H9 (cell line): ENCODE measurements at regions not wholly inside any gene's neighbourhood (a gene's known extent, or its start where the extent isn't known, plus 50 kb on each side); places are given as distances from the start of the nearest gene placed in this dataset.
"Not testable (repeated sequence)": the region's sequence is repeated elsewhere in the genome, so short reads cannot be mapped to it uniquely, and the experiment has no call there.

Experiments used
- DNase-seq: peaks from one replicate; pipeline ENCODE4 v3.0.0-alpha.2; 2017
- H2AFZ ChIP-seq: one replicate; pipeline ENCODE4 v1.6.1; 2013; ENCODE audit warnings: mild to moderate bottlenecking, low read length, control low read depth, moderate library complexity
- H2AK5ac ChIP-seq: 2 replicates; pipeline ENCODE4 v1.6.1; 2013; ENCODE audit warnings: low read length, control low read depth, mixed read lengths; ENCODE audit not compliant: insufficient read length
- H2BK120ac ChIP-seq: one replicate; pipeline ENCODE4 v1.6.1; 2013; ENCODE audit warnings: low read depth, mild to moderate bottlenecking, low read length, control low read depth, inconsistent platforms; ENCODE audit not compliant: poor library complexity, severe bottlenecking
- H2BK12ac ChIP-seq: 2 replicates; pipeline ENCODE4 v1.6.1; 2013; ENCODE audit warnings: low read length, control low read depth, mixed read lengths, low read depth; ENCODE audit not compliant: insufficient read length
- H2BK15ac ChIP-seq: 2 replicates; pipeline ENCODE4 v1.6.1; 2013; ENCODE audit warnings: low read depth, low read length, control low read depth
- H2BK20ac ChIP-seq: one replicate; pipeline ENCODE4 v1.6.1; 2013; ENCODE audit warnings: low read depth, mild to moderate bottlenecking, low read length, control low read depth, inconsistent platforms; ENCODE audit not compliant: poor library complexity, severe bottlenecking
- H2BK5ac ChIP-seq: 2 replicates; pipeline ENCODE4 v1.6.1; 2013; ENCODE audit warnings: low read length, control low read depth, mixed read lengths; ENCODE audit not compliant: insufficient read length
- H3K14ac ChIP-seq: 2 replicates; pipeline ENCODE4 v1.6.1; 2013; ENCODE audit warnings: low read length, control low read depth; ENCODE audit not compliant: insufficient read depth
- H3K18ac ChIP-seq: 2 replicates; pipeline ENCODE4 v1.6.1; 2013; ENCODE audit warnings: low read depth, mild to moderate bottlenecking, mixed read lengths, low read length, control low read depth; ENCODE audit not compliant: insufficient read length
- H3K23ac ChIP-seq: 2 replicates; pipeline ENCODE4 v1.6.1; 2013; ENCODE audit warnings: low read length, control low read depth, mixed read lengths, low read depth; ENCODE audit not compliant: insufficient read length
- H3K23me2 ChIP-seq: 2 replicates; pipeline ENCODE4 v1.6.1; 2013; ENCODE audit warnings: low read depth, mild to moderate bottlenecking, mixed read lengths, low read length, control low read depth; ENCODE audit not compliant: insufficient read length, poor library complexity, severe bottlenecking
- H3K27ac ChIP-seq: 2 replicates; pipeline ENCODE4 v1.5.1; 2013; ENCODE audit warnings: low read length, control low read depth, mixed read lengths, low read depth; ENCODE audit not compliant: insufficient read length
- H3K27me3 ChIP-seq: 2 replicates; pipeline ENCODE4 v1.6.1; 2013; ENCODE audit warnings: low read length, control low read depth, inconsistent platforms; ENCODE audit not compliant: insufficient read depth
- H3K4ac ChIP-seq: 2 replicates; pipeline ENCODE4 v1.6.1; 2013; ENCODE audit warnings: low read depth, mild to moderate bottlenecking, control low read depth, inconsistent platforms, low read length, moderate library complexity
- H3K4me1 ChIP-seq: 2 replicates; pipeline ENCODE4 v1.6.1; 2013; ENCODE audit warnings: low read length, control low read depth, inconsistent platforms; ENCODE audit not compliant: insufficient read depth
- H3K4me2 ChIP-seq: 2 replicates; pipeline ENCODE4 v1.6.1; 2013; ENCODE audit warnings: low read length, control low read depth, mixed read lengths; ENCODE audit not compliant: insufficient read length, insufficient read depth
- H3K56ac ChIP-seq: 2 replicates; pipeline ENCODE4 v1.6.1; 2013; ENCODE audit warnings: low read depth, mild to moderate bottlenecking, mixed read lengths, low read length, control low read depth; ENCODE audit not compliant: insufficient read length
- H3K79me1 ChIP-seq: 2 replicates; pipeline ENCODE4 v1.6.1; 2013; ENCODE audit warnings: low read depth, mild to moderate bottlenecking, moderate library complexity, low read length, control low read depth, inconsistent platforms; ENCODE audit not compliant: insufficient read depth, poor library complexity, severe bottlenecking
- H3K79me2 ChIP-seq: 2 replicates; pipeline ENCODE4 v1.6.1; 2013; ENCODE audit warnings: low read length, control low read depth, inconsistent platforms; ENCODE audit not compliant: insufficient read depth
- H3K9ac ChIP-seq: 2 replicates; pipeline ENCODE4 v1.6.1; 2013; ENCODE audit warnings: low read length, control low read depth, mixed read lengths; ENCODE audit not compliant: insufficient read length; ENCODE audit errors: extremely low read depth
- H3K9me3 ChIP-seq: one replicate; pipeline ENCODE4 v1.6.1; 2013; ENCODE audit warnings: low read depth, low read length, inconsistent platforms; ENCODE audit not compliant: control insufficient read depth
- H3T11ph ChIP-seq: one replicate; pipeline ENCODE4 v1.6.1; 2013; ENCODE audit warnings: mild to moderate bottlenecking, low read length, control low read depth, inconsistent platforms
- H4K20me1 ChIP-seq: one replicate; pipeline ENCODE4 v1.6.1; 2013; ENCODE audit not compliant: control insufficient read depth, insufficient read length, insufficient read depth
- H4K5ac ChIP-seq: 2 replicates; pipeline ENCODE4 v1.6.1; 2013; ENCODE audit warnings: low read depth, mild to moderate bottlenecking, mixed read lengths, low read length, control low read depth; ENCODE audit not compliant: insufficient read length
- H4K8ac ChIP-seq: replicated peaks from 2 replicates; pipeline ENCODE4 v1.6.1; 2013; ENCODE audit warnings: low read length, control low read depth, mixed read lengths, low read depth; ENCODE audit not compliant: insufficient read length
- H4K91ac ChIP-seq: 2 replicates; pipeline ENCODE4 v1.6.1; 2013; ENCODE audit warnings: low read depth, mild to moderate bottlenecking, moderate library complexity, mixed read lengths, low read length, control low read depth; ENCODE audit not compliant: insufficient read length
- H3K27ac Mint-ChIP-seq, 3 experiments: 2 replicates in 2 of 3; 3 replicates in 1 of 3; pipeline ENCODE4 v1.8.0; 2020 to 2021; ENCODE audit warnings: mixed read lengths in 3 of 3, mild to moderate bottlenecking in 1 of 3, moderate library complexity in 1 of 3
- H3K27me3 Mint-ChIP-seq: 2 replicates; pipeline ENCODE4 v1.8.0; 2021; ENCODE audit warnings: low read depth, mild to moderate bottlenecking, moderate library complexity, mixed read lengths
- H3K36me3 Mint-ChIP-seq, 3 experiments: 2 replicates in 2 of 3; 3 replicates in 1 of 3; pipeline ENCODE4 v1.8.0; 2020 to 2021; ENCODE audit warnings: low read depth in 3 of 3, mixed read lengths in 3 of 3; ENCODE audit not compliant: insufficient read depth in 1 of 3
- H3K4me1 Mint-ChIP-seq, 2 experiments: 2 replicates each; pipeline ENCODE4 v1.8.0; 2020; ENCODE audit warnings: mixed read lengths in 2 of 2
- H3K4me3 Mint-ChIP-seq, 2 experiments: 2 replicates in 1 of 2; 3 replicates in 1 of 2; pipeline ENCODE4 v1.8.0; 2020 to 2021; ENCODE audit warnings: mild to moderate bottlenecking in 2 of 2, mixed read lengths in 2 of 2, moderate library complexity in 1 of 2
- H3K9me3 Mint-ChIP-seq, 2 experiments: 2 replicates in 1 of 2; 3 replicates in 1 of 2; pipeline ENCODE4 v1.8.0; 2020; ENCODE audit warnings: mild to moderate bottlenecking in 2 of 2, mixed read lengths in 2 of 2, moderate library complexity in 1 of 2
- whole genome bisulfite sequencing: extraction: QIAGEN DNeasy Blood & Tissue Kit; methylation state at CpG from one replicate; pipeline ENCODE4 v1.1.7; 2013; ENCODE audit warnings: missing lambda C conversion rate, low lambda C conversion rate, mixed read lengths; ENCODE audit not compliant: insufficient read length; ENCODE audit errors: extremely low coverage; 5-methylcytosine and 5-hydroxymethylcytosine counted together

GRCh38 chr21:9087816-9088215, 1433.6 kb upstream of the TPTE start:
- not testable (repeated sequence) for H3K23me2 ChIP-seq, DNase-seq, H3K4me2 ChIP-seq, H3K4me1 Mint-ChIP-seq, H3K4me3 Mint-ChIP-seq, H2BK15ac ChIP-seq, H3K79me2 ChIP-seq, H3T11ph ChIP-seq, H3K27me3 ChIP-seq, H3K9me3 ChIP-seq, H3K9ac ChIP-seq, H4K5ac ChIP-seq, H3K27ac Mint-ChIP-seq, H3K4ac ChIP-seq, H2BK12ac ChIP-seq, H3K27me3 Mint-ChIP-seq, H2AK5ac ChIP-seq, H4K91ac ChIP-seq, H2AFZ ChIP-seq, H3K9me3 Mint-ChIP-seq, H3K36me3 Mint-ChIP-seq, H4K20me1 ChIP-seq, H3K23ac ChIP-seq, H2BK120ac ChIP-seq, H3K14ac ChIP-seq, H2BK20ac ChIP-seq, H4K8ac ChIP-seq, H3K4me1 ChIP-seq, H3K56ac ChIP-seq, H2BK5ac ChIP-seq, H3K27ac ChIP-seq, H3K79me1 ChIP-seq, H3K18ac ChIP-seq
- no CpG with 5 or more reads among the region's 30 CpGs for WGBS

GRCh38 chr21:9129741-9130140, 1391.6 kb upstream of the TPTE start:
- not testable (repeated sequence) for H4K8ac ChIP-seq, H3K79me1 ChIP-seq
- no CpG with 5 or more reads among the region's 17 CpGs for WGBS

More at GRCh38 chr21:9129741-9130140, 1391.6 kb upstream of the TPTE start:
- H3K18ac ChIP-seq, H2BK120ac ChIP-seq, H4K20me1 ChIP-seq, H3K23me2 ChIP-seq, H3K9me3 ChIP-seq, H2BK12ac ChIP-seq, H2AK5ac ChIP-seq, H3K9ac ChIP-seq, H3K27me3 Mint-ChIP-seq, H3K4me3 Mint-ChIP-seq, H2BK5ac ChIP-seq, H3K4ac ChIP-seq, H3K36me3 Mint-ChIP-seq, H3K14ac ChIP-seq, H3K9me3 Mint-ChIP-seq, H3K4me1 Mint-ChIP-seq, H3K27ac Mint-ChIP-seq, H2AFZ ChIP-seq, H3K4me2 ChIP-seq, H3K23ac ChIP-seq, H4K91ac ChIP-seq, DNase-seq, H2BK15ac ChIP-seq, H3K56ac ChIP-seq, H2BK20ac ChIP-seq, H4K5ac ChIP-seq, H3K27ac ChIP-seq, H3K4me1 ChIP-seq, H3T11ph ChIP-seq, H3K27me3 ChIP-seq, H3K79me2 ChIP-seq: not testable (repeated sequence)
